Choroid plexus epithelial cell (primary cell): ENCODE measurements at regions not wholly inside any gene's neighbourhood (a gene's known extent, or its start where the extent isn't known, plus 50 kb on each side); places are given as distances from the start of the nearest gene placed in this dataset.

Source experiments
- DNase-seq: peaks from one replicate; pipeline ENCODE4 v3.0.0-alpha.2; 2010; ENCODE audit warnings: low read depth
- H3K4me3 ChIP-seq: 2 replicates; pipeline ENCODE4 v1.5.1; 2011; ENCODE audit warnings: low read depth, mild to moderate bottlenecking, control low read depth, low read length, moderate library complexity
- CTCF ChIP-seq: conservative IDR thresholded peaks from 2 replicates; pipeline ENCODE4 v1.5.1; 2011; ENCODE audit warnings: low read depth, mild to moderate bottlenecking, control low read depth, inconsistent platforms, low read length, moderate library complexity

GRCh38 chr4:56235011-56235410, 152.3 kb downstream of the AASDH start:
- DNase-seq, result no peak
- H3K4me3 ChIP-seq, result no peak overlapping the region
- no peak for TF ChIP-seq CTCF

- no peak overlapping the region for H3K4me3 ChIP-seq
- no peak for TF ChIP-seq CTCF
- no peak for DNase-seq
These were observed 153.2 kb downstream of the AASDH start for GRCh38 chr4:56234098-56234497.

GRCh38 chr4:56231410-56231809, 155.9 kb downstream of the AASDH start:
- no peak for DNase-seq
- TF ChIP-seq CTCF, result no peak
- no peak overlapping the region for H3K4me3 ChIP-seq

GRCh38 chr4:56229947-56230346, 157.3 kb downstream of the AASDH start:
- DNase-seq, result no peak
- no peak for TF ChIP-seq CTCF
- H3K4me3 ChIP-seq, result no peak overlapping the region

- no peak for TF ChIP-seq CTCF
- no peak for DNase-seq
These were observed 159.9 kb downstream of the AASDH start for GRCh38 chr4:56227301-56227835.

GRCh38 chr4:56226579-56226978, 160.7 kb downstream of the AASDH start:
- DNase-seq, result no peak
- no peak for TF ChIP-seq CTCF
- no peak overlapping the region for H3K4me3 ChIP-seq

More at GRCh38 chr4:56227301-56227835, 159.9 kb downstream of the AASDH start:
- no peak overlapping the region for H3K4me3 ChIP-seq

GRCh38 chr4:56224641-56225040, 162.7 kb downstream of the AASDH start:
- no peak overlapping the region for H3K4me3 ChIP-seq
- no peak for TF ChIP-seq CTCF

More at GRCh38 chr4:56224641-56225040, 162.7 kb downstream of the AASDH start:
- DNase-seq, result no peak
